SH-SY5Y (cell line): ENCODE measurements at regions not wholly inside any gene's neighbourhood (a gene's known extent, or its start where the extent isn't known, plus 50 kb on each side); places are given as distances from the start of the nearest gene placed in this dataset.

Experiments
- GATA2 ChIP-seq: IDR thresholded peaks from 2 replicates; pipeline ENCODE4 v1.6.1; 2011; ENCODE audit warnings: mild to moderate bottlenecking, low read depth, low read length
- GATA3 ChIP-seq: IDR thresholded peaks from 2 replicates; pipeline ENCODE4 v1.6.1; 2011; ENCODE audit warnings: low read depth, mild to moderate bottlenecking, low read length, moderate library complexity

GRCh38 chr12:64983771-64984278 lies 137.3 kb downstream of the WIF1 start:
- TF ChIP-seq GATA3, result no peak
- no peak for TF ChIP-seq GATA2
